ENCODE measurements at regions not wholly inside any gene's neighbourhood (a gene's known extent, or its start where the extent isn't known, plus 50 kb on each side); places are given as distances from the start of the nearest gene placed in this dataset.
"Not testable (repeated sequence)": the region's sequence is repeated elsewhere in the genome, so short reads cannot be mapped to it uniquely, and the experiment has no call there.

- DNase-seq: peak in 1 of 4 donors; percentile 55
- Histone ChIP-seq H3K27me3 (no peaks in the 10 kb centered on the region), H3K9me3 (no peaks in the 10 kb centered on the region), H3K4me1 (no peaks in the 10 kb centered on the region), H3K27ac (no peak overlapping the region), H3K36me3 (no peaks in the 10 kb centered on the region), H3K4me3 (no peak overlapping the region)
- ATAC-seq: no peak
- TF ChIP-seq, protein P1, sequence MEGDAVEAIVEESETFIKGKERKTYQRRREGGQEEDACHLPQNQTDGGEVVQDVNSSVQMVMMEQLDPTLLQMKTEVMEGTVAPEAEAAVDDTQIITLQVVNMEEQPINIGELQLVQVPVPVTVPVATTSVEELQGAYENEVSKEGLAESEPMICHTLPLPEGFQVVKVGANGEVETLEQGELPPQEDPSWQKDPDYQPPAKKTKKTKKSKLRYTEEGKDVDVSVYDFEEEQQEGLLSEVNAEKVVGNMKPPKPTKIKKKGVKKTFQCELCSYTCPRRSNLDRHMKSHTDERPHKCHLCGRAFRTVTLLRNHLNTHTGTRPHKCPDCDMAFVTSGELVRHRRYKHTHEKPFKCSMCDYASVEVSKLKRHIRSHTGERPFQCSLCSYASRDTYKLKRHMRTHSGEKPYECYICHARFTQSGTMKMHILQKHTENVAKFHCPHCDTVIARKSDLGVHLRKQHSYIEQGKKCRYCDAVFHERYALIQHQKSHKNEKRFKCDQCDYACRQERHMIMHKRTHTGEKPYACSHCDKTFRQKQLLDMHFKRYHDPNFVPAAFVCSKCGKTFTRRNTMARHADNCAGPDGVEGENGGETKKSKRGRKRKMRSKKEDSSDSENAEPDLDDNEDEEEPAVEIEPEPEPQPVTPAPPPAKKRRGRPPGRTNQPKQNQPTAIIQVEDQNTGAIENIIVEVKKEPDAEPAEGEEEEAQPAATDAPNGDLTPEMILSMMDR (IDR thresholded peaks at IDR 0.05): no peak
- intact Hi-C loops (cut with DNase I): no loop called here
Measured at GRCh38 chr7:152516216-152516615, 80.4 kb upstream of the KMT2C start.

DNA sequence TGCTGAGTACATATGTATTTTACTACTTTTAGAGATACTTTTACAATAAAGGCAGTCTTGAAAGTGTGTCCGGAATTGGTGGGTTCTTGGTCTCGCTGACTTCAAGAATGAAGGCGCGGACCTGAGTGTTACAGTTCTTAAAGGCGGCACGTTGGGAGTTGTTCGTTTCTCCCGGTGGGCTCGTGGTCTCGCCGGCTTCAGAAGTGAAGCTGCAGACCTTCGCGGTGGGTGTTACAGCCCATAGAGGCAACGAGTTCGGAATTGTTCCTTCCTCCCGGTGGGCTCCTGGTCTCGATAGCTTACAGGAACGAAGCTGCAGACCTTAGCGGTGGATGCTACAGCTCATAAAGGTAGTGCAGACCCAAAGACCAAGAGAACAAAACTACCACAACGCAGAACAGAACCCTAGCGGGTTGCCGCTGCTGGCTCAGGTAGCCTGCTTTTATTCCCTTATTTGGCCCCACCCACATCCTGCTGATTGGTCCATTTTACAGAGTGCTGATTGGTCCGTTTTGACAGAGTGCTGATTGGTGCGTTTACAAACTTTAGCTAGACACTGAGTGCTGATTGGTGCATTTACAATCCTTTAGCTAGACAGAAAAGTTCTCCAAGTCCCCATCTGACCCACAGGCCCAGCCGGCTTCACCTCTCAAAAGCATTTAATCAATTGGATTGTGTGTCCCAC is 79.6 kb upstream of the KMT2C start:
- intact Hi-C loops (cut with DNase I); H3K36me3 ChIP-seq; ATAC-seq; H3K4me1 ChIP-seq; H3K4me3 ChIP-seq; H3K27ac ChIP-seq; H3K9me3 ChIP-seq; H3K27me3 ChIP-seq: not testable (repeated sequence)
- peak in 1 of 4 donors; percentile 54 for DNase-seq

- Histone ChIP-seq H3K4me1 (no peaks in the 10 kb centered on the region), H3K9me3 (no peaks in the 10 kb centered on the region), H3K36me3 (no peaks in the 10 kb centered on the region), H3K27ac (no peak overlapping the region), H3K4me3 (no peak overlapping the region), H3K27me3 (no peaks in the 10 kb centered on the region)
- no peak for ATAC-seq
- intact Hi-C loops (cut with DNase I): no loop called here
- TF ChIP-seq, protein P1 (IDR thresholded peaks at IDR 0.05): no peak
- DNase-seq: peak in 1 of 4 donors; percentile 47
Measured at GRCh38 chr7:152514771-152515105, 78.9 kb upstream of the KMT2C start.

DNA sequence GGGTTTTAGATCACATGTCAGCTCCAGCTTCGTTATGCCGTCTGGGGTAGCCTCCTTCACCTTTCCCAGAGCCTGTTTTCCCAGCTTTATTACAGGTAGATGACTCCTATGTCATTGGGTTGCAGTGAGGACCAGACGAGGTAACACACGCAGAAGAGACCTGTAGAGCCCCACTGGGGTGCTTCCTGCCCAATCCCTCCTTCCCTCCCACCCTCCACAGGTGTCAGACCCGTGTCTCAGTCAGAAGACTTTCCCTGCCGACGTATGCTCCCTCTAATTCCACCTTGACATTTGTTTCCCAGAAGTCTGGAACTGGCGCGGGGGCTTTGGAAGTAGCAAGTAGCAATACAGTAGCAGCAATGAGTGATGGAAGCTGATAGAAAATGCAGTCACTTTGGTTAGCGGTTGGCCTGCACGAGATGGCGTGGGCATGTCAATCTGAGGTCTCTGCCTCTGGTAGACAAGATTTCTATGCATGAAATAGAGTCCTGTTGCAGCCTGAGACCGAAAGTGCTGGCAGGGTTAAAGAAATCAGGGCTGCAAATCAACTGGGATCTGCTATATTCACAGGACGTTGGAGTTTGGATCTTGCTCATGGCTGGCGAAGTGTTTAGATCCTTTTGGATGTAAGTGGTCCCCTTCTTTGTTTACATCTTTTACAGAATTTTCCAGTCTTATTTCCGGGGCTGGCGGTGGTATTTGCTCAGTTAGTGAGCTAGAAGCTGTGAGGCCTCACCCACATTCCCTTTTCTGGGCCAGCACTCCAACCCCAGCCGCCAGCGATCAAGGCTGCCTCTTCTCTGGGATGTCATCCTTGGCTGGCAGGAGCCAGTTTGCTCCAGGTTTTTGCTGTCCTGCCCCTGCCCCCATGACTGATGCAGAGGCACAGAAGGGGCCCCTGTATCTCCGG is 78.3 kb upstream of the KMT2C start:
- TF ChIP-seq, protein P1 (IDR thresholded peaks at IDR 0.05): no peak
- Histone ChIP-seq H3K27me3 (no peaks in the 10 kb centered on the region), H3K27ac (no peak overlapping the region), H3K4me3 (no peak overlapping the region), H3K4me1 (no peaks in the 10 kb centered on the region), H3K36me3 (no peaks in the 10 kb centered on the region), H3K9me3 (no peaks in the 10 kb centered on the region)
- intact Hi-C loops (cut with DNase I): no loop called here
- ATAC-seq (no peak), DNase-seq (peak in 1 of 4 donors; percentile 44)

DNA sequence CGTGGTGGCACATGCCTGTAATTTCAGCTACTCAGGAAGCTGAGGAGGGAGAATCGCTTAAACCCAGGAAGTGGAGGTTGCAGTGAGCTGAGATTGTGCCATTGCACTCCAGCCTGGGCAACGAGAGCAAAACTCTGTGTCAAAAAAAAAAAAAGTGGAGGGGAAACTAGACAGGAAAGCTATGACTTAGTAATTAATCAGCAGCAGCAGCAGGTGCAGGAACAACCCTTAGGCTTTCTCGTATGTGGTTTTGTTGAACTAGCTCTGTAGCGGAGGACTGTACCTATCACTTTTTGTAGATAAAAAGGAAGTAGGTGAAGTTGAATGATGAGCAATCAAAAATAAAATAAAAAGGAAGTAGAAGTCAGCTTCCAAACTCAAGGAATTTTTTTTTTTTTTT is 76.9 kb upstream of the KMT2C start:
- TF ChIP-seq, protein P1 (IDR thresholded peaks at IDR 0.05): no peak
- Histone ChIP-seq H3K36me3 (no peaks in the 10 kb centered on the region), H3K27ac (no peak overlapping the region), H3K27me3 (no peaks in the 10 kb centered on the region), H3K4me3 (no peak overlapping the region), H3K4me1 (no peaks in the 10 kb centered on the region), H3K9me3 (no peaks in the 10 kb centered on the region)
- DNase-seq (no peak), ATAC-seq (no peak)
- intact Hi-C loops (cut with DNase I): no loop called here

Measured in left lung (tissue), 4 donors.